ENCODE measurements at regions not wholly inside any gene's neighbourhood (a gene's known extent, or its start where the extent isn't known, plus 50 kb on each side); places are given as distances from the start of the nearest gene placed in this dataset.

- TF ChIP-seq TAF1 (conservative IDR thresholded peaks at IDR 0.05), result no peak
- TF ChIP-seq FOXA1 (IDR thresholded peaks at IDR 0.05), result no peak
- no peak for TF ChIP-seq NR2F2 (IDR thresholded peaks at IDR 0.05)
- no peak for TF ChIP-seq ZBTB33 (IDR thresholded peaks at IDR 0.05)
- no peak for TF ChIP-seq GABPA (IDR thresholded peaks at IDR 0.05 in 1 of 2, conservative IDR thresholded peaks at IDR 0.05 in 1 of 2)
Observed at GRCh38 chr4:153146031-153146430, 58.2 kb upstream of the TRIM2 start (continued).

- TF ChIP-seq YY1 (IDR thresholded peaks at IDR 0.05) (no peak), TAF1 (conservative IDR thresholded peaks at IDR 0.05) (no peak), JUND (IDR thresholded peaks at IDR 0.05) (no peak), FOXA1 (IDR thresholded peaks at IDR 0.05) (no peak), NR2F2 (IDR thresholded peaks at IDR 0.05) (no peak), HNF4G (IDR thresholded peaks at IDR 0.05) (no peak), RXRA (IDR thresholded peaks at IDR 0.05) (no peak), CTCF (IDR thresholded peaks at IDR 0.05; ENCODE audit: low read depth, low read length, missing input control) (no peak), ZBTB33 (IDR thresholded peaks at IDR 0.05) (no peak), ATF3 (IDR thresholded peaks at IDR 0.05) (no peak), RAD21 (IDR thresholded peaks at IDR 0.05) (no peak), EGR1 (IDR thresholded peaks at IDR 0.05; ENCODE audit: low read depth in 2 of 2) (no peak), MAX (IDR thresholded peaks at IDR 0.05) (no peak), HNF4A (conservative IDR thresholded peaks at IDR 0.05) (no peak), GABPA (IDR thresholded peaks at IDR 0.05 in 1 of 2, conservative IDR thresholded peaks at IDR 0.05 in 1 of 2) (no peak), FOXA2 (IDR thresholded peaks at IDR 0.05) (no peak), SP1 (IDR thresholded peaks at IDR 0.05) (no peak), REST (IDR thresholded peaks at IDR 0.05) (no peak)
- peaks cover 3 to 9% (median 6%) of the 10 kb centered on the region in 4 donors for H3K4me1 ChIP-seq (ENCODE audit: control insufficient read depth in 4 of 4, insufficient read depth in 4 of 4, low read length in 3 of 4)
- H3K27ac ChIP-seq (ENCODE audit: low read depth in 1 of 2, low read length in 2 of 2), result no peak overlapping the region
- no peaks in the 10 kb centered on the region for H3K36me3 ChIP-seq (ENCODE audit: control insufficient read depth in 4 of 4, insufficient read depth in 3 of 4, low read depth in 1 of 4, low read length in 3 of 4)
- H3K27me3 ChIP-seq (ENCODE audit: control insufficient read depth in 4 of 4, insufficient read depth in 4 of 4, low read length in 3 of 4), result no peaks in the 10 kb centered on the region
- no peak overlapping the region for H3K9ac ChIP-seq (ENCODE audit: low read depth in 1 of 2, low read length in 2 of 2)
- no peaks in the 10 kb centered on the region for H3K9me3 ChIP-seq (ENCODE audit: control insufficient read depth in 4 of 4, low read length in 3 of 4)
- H3K4me3 ChIP-seq (ENCODE audit: low read depth in 1 of 3, low read length in 3 of 3), result no peak overlapping the region
- WGBS, result 93% methylated on average over 4 of the region's 4 CpGs
- no peak for DNase-seq (ENCODE audit: low spot score)
Observed at GRCh38 chr4:153146961-153147360, 57.3 kb upstream of the TRIM2 start.
